IMR-90 (cell line): ENCODE measurements at regions not wholly inside any gene's neighbourhood (a gene's known extent, or its start where the extent isn't known, plus 50 kb on each side); places are given as distances from the start of the nearest gene placed in this dataset.

Experiments
- ATAC-seq: fragments of 200-7000 bp; cut with Tn5 transposase; 2 replicates; pipeline ENCODE4 v1.9.1; 2020; ENCODE audit warnings: low read depth, mild to moderate bottlenecking, moderate library complexity
- BruUV-seq: library from RNA; stranded (reverse); fragments of 400-500 nt; replicated peaks from 2 replicates; lab custom pipeline; 2021; lab: Mats Ljungman, UMichigan
- CTCF ChIA-PET: fragments of 300-600 bp; formaldehyde crosslinking; extraction: SDS; loops from one replicate; lab custom pipeline; 2021; ENCODE audit warnings: antibody characterized with exemption; lab: Yijun Ruan, JAX
- POLR2A ChIA-PET: fragments of 300-600 bp; sonication (Branson Sonifier 250); formaldehyde crosslinking; loops from one replicate; lab custom pipeline; 2022; ENCODE audit warnings: antibody characterized with exemption; ENCODE audit not compliant: unreplicated experiment; lab: Charles Lee
- DNase-seq: peaks from one replicate; pipeline ENCODE4 v3.0.0; 2013
- H2AFZ ChIP-seq: replicated peaks from 2 replicates; pipeline ENCODE3; 2013; ENCODE audit warnings: low read length, mild to moderate bottlenecking; ENCODE audit not compliant: poor library complexity
- H2AK5ac ChIP-seq: 2 replicates; pipeline ENCODE4 v1.6.1; 2013; ENCODE audit warnings: low read depth, low read length, inconsistent platforms
- H2AK9ac ChIP-seq: replicated peaks from 2 replicates; pipeline ENCODE3; 2013; ENCODE audit warnings: mild to moderate bottlenecking, low read depth, low read length, moderate library complexity; ENCODE audit not compliant: poor library complexity
- H2BK120ac ChIP-seq: 2 replicates; pipeline ENCODE4 v1.6.1; 2013; ENCODE audit warnings: low read depth, low read length, inconsistent platforms
- H2BK15ac ChIP-seq: 3 replicates; pipeline ENCODE4 v1.6.1; 2013; ENCODE audit warnings: low read depth, low read length, inconsistent platforms
- H2BK20ac ChIP-seq: 2 replicates; pipeline ENCODE4 v1.6.1; 2013; ENCODE audit warnings: low read depth, mild to moderate bottlenecking, inconsistent platforms, low read length, moderate library complexity
- H2BK5ac ChIP-seq: 2 replicates; pipeline ENCODE4 v1.6.1; 2013; ENCODE audit warnings: mild to moderate bottlenecking, low read depth, low read length, inconsistent platforms; ENCODE audit not compliant: poor library complexity, severe bottlenecking
- H3K14ac ChIP-seq: replicated peaks from 2 replicates; pipeline ENCODE4 v1.6.1; 2013; ENCODE audit warnings: low read depth, low read length, inconsistent platforms
- H3K18ac ChIP-seq: 2 replicates; pipeline ENCODE4 v1.6.1; 2013; ENCODE audit warnings: low read depth, low read length, control low read depth
- H3K23ac ChIP-seq: 2 replicates; pipeline ENCODE4 v1.6.1; 2013; ENCODE audit warnings: low read depth, low read length, inconsistent platforms
- H3K27ac ChIP-seq: 2 replicates; pipeline ENCODE4 v1.5.1; 2013; ENCODE audit warnings: mild to moderate bottlenecking, control low read depth, low read length; ENCODE audit not compliant: insufficient read depth
- H3K27me3 ChIP-seq: 2 replicates; pipeline ENCODE4 v1.6.1; 2013; ENCODE audit warnings: low read length; ENCODE audit not compliant: control insufficient read depth, insufficient read depth
- H3K36me3 ChIP-seq: 2 replicates; pipeline ENCODE4 v1.6.1; 2013; ENCODE audit warnings: low read length, mixed read lengths; ENCODE audit not compliant: control insufficient read depth, insufficient read depth
- H3K4ac ChIP-seq: 2 replicates; pipeline ENCODE4 v1.6.1; 2013; ENCODE audit warnings: low read depth, low read length, inconsistent platforms
- H3K4me1 ChIP-seq: 2 replicates; pipeline ENCODE4 v1.6.1; 2013; ENCODE audit warnings: low read length, mixed read lengths; ENCODE audit not compliant: control insufficient read depth, insufficient read depth
- H3K4me2 ChIP-seq: 2 replicates; pipeline ENCODE4 v1.6.1; 2013; ENCODE audit warnings: low read depth, mild to moderate bottlenecking, control low read depth, low read length, moderate library complexity
- H3K4me3 ChIP-seq: 2 replicates; pipeline ENCODE4 v1.5.1; 2013; ENCODE audit warnings: low read depth, mild to moderate bottlenecking, control low read depth, low read length, moderate library complexity; ENCODE audit not compliant: insufficient read depth
- H3K56ac ChIP-seq: 2 replicates; pipeline ENCODE4 v1.6.1; 2013; ENCODE audit warnings: low read length, inconsistent platforms; ENCODE audit not compliant: insufficient read depth; ENCODE audit errors: extremely low read depth
- H3K79me1 ChIP-seq, 2 experiments: 2 replicates each; pipeline ENCODE4 v1.6.1; 2013; ENCODE audit warnings: low read length in 2 of 2, inconsistent platforms in 1 of 2, low read depth in 1 of 2
- H3K9ac ChIP-seq: 2 replicates; pipeline ENCODE4 v1.6.1; 2013; ENCODE audit warnings: low read depth, low read length, control low read depth
- H3K9me1 ChIP-seq: 2 replicates; pipeline ENCODE4 v1.6.1; 2013; ENCODE audit warnings: low read length, inconsistent platforms; ENCODE audit not compliant: insufficient read depth
- H3K9me3 ChIP-seq: 2 replicates; pipeline ENCODE4 v1.6.1; 2013; ENCODE audit warnings: low read length; ENCODE audit not compliant: control insufficient read depth, insufficient read depth
- H4K20me1 ChIP-seq: 2 replicates; pipeline ENCODE4 v1.6.1; 2013; ENCODE audit warnings: low read length, inconsistent platforms; ENCODE audit not compliant: insufficient read depth
- H4K5ac ChIP-seq: 2 replicates; pipeline ENCODE4 v1.6.1; 2013; ENCODE audit warnings: mild to moderate bottlenecking, low read depth, low read length, control low read depth
- H4K8ac ChIP-seq, 2 experiments: 2 replicates each; pipeline ENCODE4 v1.6.1; 2013; ENCODE audit warnings: low read depth in 2 of 2, low read length in 2 of 2, control low read depth in 1 of 2, inconsistent platforms in 1 of 2
- H4K91ac ChIP-seq: 2 replicates; pipeline ENCODE4 v1.6.1; 2013; ENCODE audit warnings: low read depth, low read length, inconsistent platforms; ENCODE audit not compliant: insufficient read depth
- BHLHE40 ChIP-seq: fragments of 150-350 bp; IDR thresholded peaks from 2 replicates; pipeline ENCODE4 v1.6.1; 2016; ENCODE audit warnings: mild to moderate bottlenecking, low read depth, low read length
- CEBPB ChIP-seq: IDR thresholded peaks from 2 replicates; pipeline ENCODE4 v1.6.1; 2012; ENCODE audit warnings: low read depth, low read length, improper control_type of control experiment
- CHD1 ChIP-seq: IDR thresholded peaks from 2 replicates; pipeline ENCODE4 v1.6.1; 2012; ENCODE audit warnings: low read depth, low read length, improper control_type of control experiment
- MAFK ChIP-seq: IDR thresholded peaks from 2 replicates; pipeline ENCODE4 v1.6.1; 2012; ENCODE audit warnings: low read depth, low read length, improper control_type of control experiment
- MAZ ChIP-seq: IDR thresholded peaks from 2 replicates; pipeline ENCODE4 v1.6.1; 2012; ENCODE audit warnings: low read depth, mild to moderate bottlenecking, low read length, improper control_type of control experiment, moderate library complexity, borderline replicate concordance
- MXI1 ChIP-seq: IDR thresholded peaks from 2 replicates; pipeline ENCODE4 v1.6.1; 2012; ENCODE audit warnings: low read depth, mild to moderate bottlenecking, low read length, moderate library complexity, borderline replicate concordance
- NFE2L2 ChIP-seq: fragments of 150-350 bp; IDR thresholded peaks from 2 replicates; pipeline ENCODE4 v1.6.1; 2016; ENCODE audit warnings: low read depth, mild to moderate bottlenecking, low read length
- POLR2A ChIP-seq: IDR thresholded peaks from 2 replicates; pipeline ENCODE4 v1.6.1; 2012; ENCODE audit warnings: mild to moderate bottlenecking, low read depth, low read length
- RAD21 ChIP-seq: IDR thresholded peaks from 2 replicates; pipeline ENCODE4 v1.6.1; 2012; ENCODE audit warnings: low read length, improper control_type of control experiment
- RCOR1 ChIP-seq: IDR thresholded peaks from 2 replicates; pipeline ENCODE4 v1.6.1; 2012; ENCODE audit warnings: mild to moderate bottlenecking, low read length, improper control_type of control experiment; ENCODE audit not compliant: insufficient replicate concordance
- RFX5 ChIP-seq: IDR thresholded peaks from 2 replicates; pipeline ENCODE4 v1.8.0; 2012; ENCODE audit warnings: low read depth, mild to moderate bottlenecking, low read length, moderate library complexity
- SMC3 ChIP-seq: fragments of 150-350 bp; IDR thresholded peaks from 2 replicates; pipeline ENCODE4 v1.6.1; 2016; ENCODE audit warnings: low read depth, mild to moderate bottlenecking, antibody characterized with exemption, low read length, moderate library complexity
- WGBS, 2 experiments: methylation state at CpG; one replicate each; pipeline versions ENCODE4 v1.1.5 to v1.1.7; 2013; ENCODE audit warnings: missing lambda C conversion rate in 2 of 2; ENCODE audit not compliant: insufficient read length in 1 of 2; ENCODE audit errors: extremely low coverage in 2 of 2; 5-methylcytosine and 5-hydroxymethylcytosine counted together
- dilution Hi-C: fragments of 300-500 bp; cut with HindIII; formaldehyde crosslinking; loops from one replicate; pipeline ENCODE4 v1.14.3; 2018; ENCODE audit warnings: low sequenced_read_pairs; ENCODE audit not compliant: unreplicated experiment
- in situ Hi-C: fragments of 300-500 bp; cut with MboI; formaldehyde crosslinking; loops from 3 replicates; pipeline ENCODE4 v1.14.3; 2019; ENCODE audit warnings: low sequenced_read_pairs, inconsistent platforms, mixed read lengths
- intact Hi-C: fragments of 100-400 bp; cut with micrococcal nuclease; formaldehyde crosslinking; loops from 2 replicates; pipeline ENCODE4 v1.10.0; 2022
- TF ChIP-seq, protein P1 (sequence below): fragments of 150-350 bp; IDR thresholded peaks from 2 replicates; pipeline ENCODE4 v1.6.1; 2016; ENCODE audit warnings: low read depth, mild to moderate bottlenecking, low read length, moderate library complexity, borderline replicate concordance
- TF ChIP-seq, protein P2 (sequence below): conservative IDR thresholded peaks from 2 replicates; pipeline ENCODE4 v1.5.1; 2012; ENCODE audit warnings: mild to moderate bottlenecking, low read depth, low read length, improper control_type of control experiment
- TF ChIP-seq, protein P3 (sequence below): fragments of 150-350 bp; IDR thresholded peaks from 2 replicates; pipeline ENCODE4 v1.6.1; 2017; ENCODE audit warnings: mild to moderate bottlenecking, antibody characterized with exemption, low read length, low read depth

DNA sequence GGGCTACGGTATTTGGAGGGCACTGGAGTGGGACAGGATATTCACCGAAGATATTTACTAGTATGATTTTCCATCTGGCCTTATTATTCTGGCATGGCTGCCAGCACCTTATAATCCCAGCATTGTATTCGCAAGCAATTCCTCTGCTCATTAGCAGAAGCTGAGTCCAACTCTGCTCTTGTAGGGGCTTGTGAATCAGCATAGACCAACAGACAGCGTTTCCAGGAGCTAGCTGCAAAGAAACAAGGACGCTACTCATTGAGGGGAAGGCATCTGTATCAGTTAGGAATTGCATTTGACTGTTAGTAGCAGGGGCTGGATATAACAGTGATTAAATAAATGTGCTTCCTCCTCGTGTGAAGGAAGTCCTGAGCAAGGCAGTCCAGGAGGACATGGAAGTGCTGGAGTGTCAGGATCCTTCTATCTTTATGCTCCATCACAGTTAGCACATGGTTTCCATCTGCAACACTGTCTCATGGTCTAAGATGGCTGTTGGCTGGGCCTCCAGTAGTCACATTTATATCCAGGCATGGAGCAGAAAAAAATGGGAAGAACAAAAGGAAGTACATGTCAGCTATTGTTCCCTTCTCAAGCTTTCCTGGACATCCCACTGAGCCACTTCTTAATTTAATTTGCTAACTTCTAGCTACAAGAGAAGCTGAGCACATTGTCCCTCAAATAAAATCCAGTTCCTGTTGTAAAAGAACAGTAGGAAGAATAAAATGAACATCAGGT is 214.1 kb downstream of the C1D start:
- Histone ChIP-seq H4K91ac (no peak overlapping the region), H3K9ac (no peak overlapping the region), H3K4me2 (no peak overlapping the region), H3K4me1 (peaks cover 6% of the 10 kb centered on the region), H4K8ac (no peak overlapping the region), H3K4me3 (no peak overlapping the region), H3K27ac (no peak overlapping the region), H3K79me1 (no peaks in the 10 kb centered on the region), H2BK5ac (no peak overlapping the region), H3K14ac (no peak overlapping the region), H2BK15ac (no peak overlapping the region; the same call in 2 of the 3 replicates), H3K36me3 (no peaks in the 10 kb centered on the region), H3K27me3 (no peaks in the 10 kb centered on the region; the same call in 1 of the 2 replicates), H3K23ac (no peak overlapping the region), H2AK9ac (no peak overlapping the region), H3K56ac (no peak overlapping the region), H3K18ac (no peak overlapping the region), H3K4ac (no peak overlapping the region), H3K9me1 (peaks cover 5% of the 10 kb centered on the region; the same call in 1 of the 2 replicates), H2AFZ (no peak overlapping the region), H2AK5ac (peak overlapping the region; percentile 29; the same call in 1 of the 2 replicates), H2BK20ac (no peak overlapping the region), H4K5ac (no peak overlapping the region), H3K9me3 (no peaks in the 10 kb centered on the region), H4K20me1 (no peaks in the 10 kb centered on the region), H2BK120ac (peak overlapping the region; percentile 9; the same call in 1 of the 2 replicates)
- CTCF ChIA-PET, result interaction anchor here (0.6 to 0.7 kb wide), 3 partner anchors 61 to 348 kb away, joined by 3 to 5 read pairs (median 4); no protein-coding TSS in a partner anchor
- intact Hi-C loops (loop anchor here (10.0 kb wide), 2 partner anchors 524 to 1834 kb away; no protein-coding TSS in a partner anchor), dilution Hi-C loops (no loop called here), in situ Hi-C loops (loop anchor here (5.0 to 25.0 kb wide), 5 partner anchors 176 to 1416 kb away; no protein-coding TSS in a partner anchor)
- POLR2A ChIA-PET, result no interaction called here
- WGBS, 2 experiments, result no CpG with 5 or more reads among the region's 6 CpGs
- no TSS peak for BruUV-seq
- no peak for ATAC-seq
- no peak for DNase-seq
- TF ChIP-seq, protein P1, sequence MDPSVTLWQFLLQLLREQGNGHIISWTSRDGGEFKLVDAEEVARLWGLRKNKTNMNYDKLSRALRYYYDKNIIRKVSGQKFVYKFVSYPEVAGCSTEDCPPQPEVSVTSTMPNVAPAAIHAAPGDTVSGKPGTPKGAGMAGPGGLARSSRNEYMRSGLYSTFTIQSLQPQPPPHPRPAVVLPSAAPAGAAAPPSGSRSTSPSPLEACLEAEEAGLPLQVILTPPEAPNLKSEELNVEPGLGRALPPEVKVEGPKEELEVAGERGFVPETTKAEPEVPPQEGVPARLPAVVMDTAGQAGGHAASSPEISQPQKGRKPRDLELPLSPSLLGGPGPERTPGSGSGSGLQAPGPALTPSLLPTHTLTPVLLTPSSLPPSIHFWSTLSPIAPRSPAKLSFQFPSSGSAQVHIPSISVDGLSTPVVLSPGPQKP, result no peak
- TF ChIP-seq POLR2A (no peak), SMC3 (no peak), RFX5 (no peak), MAZ (no peak), BHLHE40 (no peak), MXI1 (no peak), MAFK (no peak), CHD1 (no peak), RAD21 (no peak), CEBPB (no peak), RCOR1 (no peak), NFE2L2 (no peak)
- TF ChIP-seq, protein P2, sequence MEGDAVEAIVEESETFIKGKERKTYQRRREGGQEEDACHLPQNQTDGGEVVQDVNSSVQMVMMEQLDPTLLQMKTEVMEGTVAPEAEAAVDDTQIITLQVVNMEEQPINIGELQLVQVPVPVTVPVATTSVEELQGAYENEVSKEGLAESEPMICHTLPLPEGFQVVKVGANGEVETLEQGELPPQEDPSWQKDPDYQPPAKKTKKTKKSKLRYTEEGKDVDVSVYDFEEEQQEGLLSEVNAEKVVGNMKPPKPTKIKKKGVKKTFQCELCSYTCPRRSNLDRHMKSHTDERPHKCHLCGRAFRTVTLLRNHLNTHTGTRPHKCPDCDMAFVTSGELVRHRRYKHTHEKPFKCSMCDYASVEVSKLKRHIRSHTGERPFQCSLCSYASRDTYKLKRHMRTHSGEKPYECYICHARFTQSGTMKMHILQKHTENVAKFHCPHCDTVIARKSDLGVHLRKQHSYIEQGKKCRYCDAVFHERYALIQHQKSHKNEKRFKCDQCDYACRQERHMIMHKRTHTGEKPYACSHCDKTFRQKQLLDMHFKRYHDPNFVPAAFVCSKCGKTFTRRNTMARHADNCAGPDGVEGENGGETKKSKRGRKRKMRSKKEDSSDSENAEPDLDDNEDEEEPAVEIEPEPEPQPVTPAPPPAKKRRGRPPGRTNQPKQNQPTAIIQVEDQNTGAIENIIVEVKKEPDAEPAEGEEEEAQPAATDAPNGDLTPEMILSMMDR, result no peak
- TF ChIP-seq, protein P3, sequence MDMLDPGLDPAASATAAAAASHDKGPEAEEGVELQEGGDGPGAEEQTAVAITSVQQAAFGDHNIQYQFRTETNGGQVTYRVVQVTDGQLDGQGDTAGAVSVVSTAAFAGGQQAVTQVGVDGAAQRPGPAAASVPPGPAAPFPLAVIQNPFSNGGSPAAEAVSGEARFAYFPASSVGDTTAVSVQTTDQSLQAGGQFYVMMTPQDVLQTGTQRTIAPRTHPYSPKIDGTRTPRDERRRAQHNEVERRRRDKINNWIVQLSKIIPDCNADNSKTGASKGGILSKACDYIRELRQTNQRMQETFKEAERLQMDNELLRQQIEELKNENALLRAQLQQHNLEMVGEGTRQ, result no peak
